HG03045 (cell line): ENCODE measurements at regions not wholly inside any gene's neighbourhood (a gene's known extent, or its start where the extent isn't known, plus 50 kb on each side); places are given as distances from the start of the nearest gene placed in this dataset.

ENCODE experiments used
- ATAC-seq: cut with Tn5 transposase; IDR thresholded peaks from one replicate; pipeline ENCODE4 v1.9.1; 2021; ENCODE audit warnings: mild to moderate bottlenecking, moderate library complexity; ENCODE audit not compliant: unreplicated experiment

- no peak for ATAC-seq
Observed at GRCh38 chr5:124252191-124252638, 494.2 kb downstream of the ZNF608 start.

- no peak for ATAC-seq
Observed at GRCh38 chr5:124245276-124245675, 501.2 kb downstream of the ZNF608 start.

GRCh38 chr5:124240732-124241131 is 505.7 kb downstream of the ZNF608 start:
- no peak for ATAC-seq

- no peak for ATAC-seq
Observed at GRCh38 chr5:124239572-124239971, 506.9 kb downstream of the ZNF608 start.

GRCh38 chr5:124238350-124238749 is 508.1 kb downstream of the ZNF608 start:
- no peak for ATAC-seq

- no peak for ATAC-seq
Observed at GRCh38 chr5:124237206-124237695, 509.2 kb downstream of the ZNF608 start.

- ATAC-seq = no peak
Observed at GRCh38 chr5:124236361-124237205, 509.9 kb downstream of the ZNF608 start.

GRCh38 chr5:124235576-124235975 is 510.9 kb downstream of the ZNF608 start:
- ATAC-seq = no peak

- ATAC-seq = no peak
Observed at GRCh38 chr5:124234770-124235562, 511.5 kb downstream of the ZNF608 start.

- ATAC-seq = no peak
Observed at GRCh38 chr5:124234022-124234769, 512.2 kb downstream of the ZNF608 start.

GRCh38 chr5:124232515-124232914 is 513.9 kb downstream of the ZNF608 start:
- no peak for ATAC-seq

GRCh38 chr5:124231802-124232201 is 514.6 kb downstream of the ZNF608 start:
- ATAC-seq = no peak

GRCh38 chr5:124231230-124231629 is 515.2 kb downstream of the ZNF608 start:
- ATAC-seq = no peak

- ATAC-seq = no peak
Observed at GRCh38 chr5:124230456-124230855, 516.0 kb downstream of the ZNF608 start.

GRCh38 chr5:124229352-124229751 is 517.1 kb downstream of the ZNF608 start:
- ATAC-seq = no peak

GRCh38 chr5:124227914-124228313 is 518.5 kb downstream of the ZNF608 start:
- no peak for ATAC-seq

GRCh38 chr5:124220418-124220817 is 526.0 kb downstream of the ZNF608 start:
- no peak for ATAC-seq

GRCh38 chr5:124212934-124213333 is 533.5 kb downstream of the ZNF608 start:
- no peak for ATAC-seq

- no peak for ATAC-seq
Observed at GRCh38 chr5:124210111-124210910, 536.1 kb downstream of the ZNF608 start.

- ATAC-seq = no peak
Observed at GRCh38 chr5:124207118-124207517, 539.3 kb downstream of the ZNF608 start.
